ENCODE measurements at regions not wholly inside any gene's neighbourhood (a gene's known extent, or its start where the extent isn't known, plus 50 kb on each side); places are given as distances from the start of the nearest gene placed in this dataset.

DNA sequence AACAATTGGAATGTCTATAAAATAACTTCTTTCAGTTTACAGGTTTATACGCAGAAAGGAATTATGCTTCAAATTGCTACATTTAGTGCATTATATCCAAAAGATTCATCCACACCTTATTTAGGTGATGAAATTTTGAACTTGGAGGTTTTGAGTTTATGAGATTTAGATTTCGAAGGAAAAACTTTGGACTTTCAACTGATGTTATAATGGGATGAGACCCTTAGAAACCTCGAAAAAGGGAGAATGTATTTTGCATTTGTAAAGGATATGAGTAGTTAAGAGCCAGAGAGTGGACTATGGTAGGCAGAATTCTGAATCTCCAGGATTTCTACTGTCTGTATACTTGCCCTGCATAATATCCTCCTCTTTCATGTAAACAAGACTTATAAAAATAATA lies 851.6 kb upstream of the MGAT4C start:
- Histone ChIP-seq H3K9me3 (ENCODE audit: control insufficient read depth, insufficient read depth, low read length) (no peaks in the 10 kb centered on the region), H3K27ac (ENCODE audit: low read depth, low read length) (peak overlapping the region; percentile 77)

DNA sequence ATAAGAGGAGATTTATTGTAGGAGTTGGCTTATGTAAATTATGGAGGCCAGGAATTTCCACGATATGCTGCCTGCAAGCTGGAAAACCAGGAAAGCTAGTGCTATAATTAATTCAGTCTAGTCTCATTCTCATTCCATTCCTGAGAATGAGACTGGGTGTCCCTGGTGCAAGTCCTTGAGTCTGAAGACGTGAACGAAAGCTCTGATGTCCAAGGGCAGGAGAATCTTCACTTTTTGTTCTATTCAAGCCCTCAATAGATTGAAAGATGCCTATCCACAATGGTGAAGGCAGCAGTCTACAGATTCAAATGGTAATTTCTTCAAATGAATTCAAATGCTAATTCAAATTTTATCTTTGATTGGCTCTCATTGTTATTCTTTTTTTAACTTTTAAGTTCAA lies 851.1 kb upstream of the MGAT4C start:
- Histone ChIP-seq H3K27me3 (ENCODE audit: control insufficient read depth, insufficient read depth, low read length) (no peaks in the 10 kb centered on the region), H3K9ac (ENCODE audit: low read depth, low read length) (no peak overlapping the region), H3K4me1 (ENCODE audit: control insufficient read depth, insufficient read depth, low read length) (peaks cover 18% of the 10 kb centered on the region), H3K36me3 (ENCODE audit: control insufficient read depth, insufficient read depth, low read length) (no peaks in the 10 kb centered on the region), H3K4me3 (ENCODE audit: low read depth, low read length) (peak overlapping the region; percentile 36), H3K9me3 (ENCODE audit: control insufficient read depth, insufficient read depth, low read length) (no peaks in the 10 kb centered on the region), H3K27ac (ENCODE audit: low read depth, low read length) (peak overlapping the region; percentile 77)

More for the DNA sequence above, 851.6 kb upstream of the MGAT4C start:
- 0 out of 2 replicates have a peak overlapping the region, but pooled peaks have one; percentile 36 for H3K4me3 ChIP-seq (ENCODE audit: low read depth, low read length)
- no peaks in the 10 kb centered on the region for H3K36me3 ChIP-seq (ENCODE audit: control insufficient read depth, insufficient read depth, low read length)
- H3K9ac ChIP-seq (ENCODE audit: low read depth, low read length) = no peak overlapping the region
- H3K4me1 ChIP-seq (ENCODE audit: control insufficient read depth, insufficient read depth, low read length) = peaks cover 18% of the 10 kb centered on the region
- H3K27me3 ChIP-seq (ENCODE audit: control insufficient read depth, insufficient read depth, low read length) = no peaks in the 10 kb centered on the region

DNA sequence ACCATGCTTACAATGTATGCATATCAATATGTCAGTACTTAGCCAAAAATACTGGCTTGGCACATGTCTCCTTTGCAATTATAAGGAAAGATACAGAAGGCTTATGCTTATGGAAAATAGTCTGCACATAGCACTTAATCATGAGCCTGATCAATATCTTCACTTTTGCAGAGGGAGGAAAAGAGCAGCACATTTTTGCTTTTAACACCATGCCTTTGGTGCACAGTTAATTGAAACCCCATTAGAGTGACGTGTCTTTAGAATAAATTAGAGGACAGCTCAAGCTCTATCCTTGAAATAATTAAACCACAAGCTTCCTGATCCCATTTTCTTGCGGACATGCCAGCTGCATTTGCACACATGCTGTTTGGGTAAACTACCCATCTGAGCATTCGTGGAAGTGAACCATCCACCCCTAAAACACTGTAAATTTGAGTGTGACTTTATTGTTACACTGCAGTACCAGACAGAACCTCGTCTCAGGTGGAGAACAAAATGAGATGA lies 839.9 kb upstream of the MGAT4C start:
- Histone ChIP-seq H3K27ac (ENCODE audit: low read depth, low read length) (no peak overlapping the region), H3K36me3 (ENCODE audit: control insufficient read depth, insufficient read depth, low read length) (no peaks in the 10 kb centered on the region), H3K27me3 (ENCODE audit: control insufficient read depth, insufficient read depth, low read length) (no peaks in the 10 kb centered on the region), H3K4me3 (ENCODE audit: low read depth, low read length) (no peak overlapping the region), H3K9ac (ENCODE audit: low read depth, low read length) (no peak overlapping the region), H3K9me3 (ENCODE audit: control insufficient read depth, insufficient read depth, low read length) (peaks cover 5% of the 10 kb centered on the region; the same call in 1 of the 2 replicates), H3K4me1 (ENCODE audit: control insufficient read depth, insufficient read depth, low read length) (no peaks in the 10 kb centered on the region)

DNA sequence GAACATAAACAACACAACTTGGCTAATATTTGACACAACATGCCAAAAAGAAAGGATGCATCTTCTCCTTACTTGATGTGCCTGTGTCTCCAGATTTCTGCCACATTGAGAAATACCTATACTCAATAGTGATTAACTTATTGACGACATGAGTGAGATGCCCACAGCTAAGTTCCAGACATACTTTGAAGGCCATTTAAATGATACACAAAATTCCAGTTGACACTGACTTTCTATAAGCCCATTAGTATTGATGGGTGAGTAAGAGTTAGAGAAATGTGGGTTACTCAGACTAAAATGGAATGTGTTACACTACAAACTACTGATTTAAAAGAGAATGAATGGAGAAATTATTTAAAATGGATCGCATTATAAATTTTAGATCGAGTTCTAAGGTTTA lies 838.2 kb upstream of the MGAT4C start:
- Histone ChIP-seq H3K36me3 (ENCODE audit: control insufficient read depth, insufficient read depth, low read length) (no peaks in the 10 kb centered on the region), H3K9me3 (ENCODE audit: control insufficient read depth, insufficient read depth, low read length) (peaks cover 5% of the 10 kb centered on the region; the same call in 1 of the 2 replicates), H3K4me3 (ENCODE audit: low read depth, low read length) (no peak overlapping the region), H3K4me1 (ENCODE audit: control insufficient read depth, insufficient read depth, low read length) (no peaks in the 10 kb centered on the region), H3K27ac (ENCODE audit: low read depth, low read length) (no peak overlapping the region), H3K9ac (ENCODE audit: low read depth, low read length) (no peak overlapping the region), H3K27me3 (ENCODE audit: control insufficient read depth, insufficient read depth, low read length) (no peaks in the 10 kb centered on the region)

DNA sequence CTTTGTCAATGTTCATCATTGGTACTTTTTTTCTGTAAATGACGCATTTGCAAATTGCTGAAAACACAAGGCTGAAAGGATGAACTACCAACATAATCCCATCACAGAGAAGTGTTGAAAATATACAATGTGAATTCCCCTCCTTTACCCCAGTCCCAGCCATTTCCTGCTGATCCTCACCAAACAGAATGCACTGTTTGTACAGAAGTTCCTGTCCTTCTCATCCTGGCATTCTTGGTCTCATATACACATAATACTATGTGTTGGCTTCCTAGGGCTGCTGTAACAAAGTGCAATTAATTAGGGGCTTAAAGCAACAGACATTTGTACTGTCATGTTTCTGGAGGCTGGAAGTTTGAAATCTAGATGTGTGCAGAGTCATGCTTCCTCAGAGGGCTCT lies 836.2 kb upstream of the MGAT4C start:
- H3K9ac ChIP-seq (ENCODE audit: low read depth, low read length) = no peak overlapping the region
- H3K4me3 ChIP-seq (ENCODE audit: low read depth, low read length) = no peak overlapping the region
- no peak overlapping the region for H3K27ac ChIP-seq (ENCODE audit: low read depth, low read length)
- H3K27me3 ChIP-seq (ENCODE audit: control insufficient read depth, insufficient read depth, low read length) = no peaks in the 10 kb centered on the region
- no peaks in the 10 kb centered on the region for H3K4me1 ChIP-seq (ENCODE audit: control insufficient read depth, insufficient read depth, low read length)
- no peaks in the 10 kb centered on the region for H3K36me3 ChIP-seq (ENCODE audit: control insufficient read depth, insufficient read depth, low read length)
- no peaks in the 10 kb centered on the region for H3K9me3 ChIP-seq (ENCODE audit: control insufficient read depth, insufficient read depth, low read length)

DNA sequence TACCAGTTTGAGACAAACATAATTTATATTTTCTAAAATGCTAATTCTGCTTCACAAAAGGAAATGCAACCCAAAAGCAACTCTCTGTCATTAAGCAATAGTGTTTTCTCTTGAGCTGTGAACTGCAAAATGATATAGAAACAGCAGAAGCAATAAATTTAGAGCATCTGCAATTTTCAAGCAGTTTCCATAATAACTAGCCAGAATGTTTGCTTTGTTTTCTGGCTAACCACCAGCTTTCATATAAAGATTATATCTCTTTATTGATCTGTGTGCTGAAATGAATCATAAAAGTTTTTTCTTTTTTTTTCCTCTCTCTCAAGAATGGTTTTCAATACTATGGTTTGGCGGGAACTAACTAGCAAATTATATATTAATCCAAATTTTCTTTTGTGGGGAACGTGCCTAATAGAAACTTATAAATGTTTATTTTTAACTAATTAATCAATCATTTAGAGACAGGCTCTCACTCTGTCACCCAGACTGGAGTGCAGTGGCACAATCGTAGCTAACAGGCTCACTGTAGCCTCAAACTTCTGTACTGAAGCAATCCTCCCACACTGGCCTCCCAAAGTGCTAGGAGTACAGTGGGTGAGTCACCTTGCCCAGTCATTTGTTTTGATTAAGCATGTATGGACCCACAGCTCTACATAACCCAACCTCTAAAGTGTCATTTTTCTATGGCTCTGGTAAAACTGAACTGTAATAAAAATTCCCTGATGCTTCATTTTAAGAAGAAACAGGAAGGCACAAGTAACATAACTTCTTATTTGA lies 830.1 kb upstream of the MGAT4C start:
- no peaks in the 10 kb centered on the region for H3K36me3 ChIP-seq (ENCODE audit: control insufficient read depth, insufficient read depth, low read length)
- no peak overlapping the region for H3K27ac ChIP-seq (ENCODE audit: low read depth, low read length)

DNA sequence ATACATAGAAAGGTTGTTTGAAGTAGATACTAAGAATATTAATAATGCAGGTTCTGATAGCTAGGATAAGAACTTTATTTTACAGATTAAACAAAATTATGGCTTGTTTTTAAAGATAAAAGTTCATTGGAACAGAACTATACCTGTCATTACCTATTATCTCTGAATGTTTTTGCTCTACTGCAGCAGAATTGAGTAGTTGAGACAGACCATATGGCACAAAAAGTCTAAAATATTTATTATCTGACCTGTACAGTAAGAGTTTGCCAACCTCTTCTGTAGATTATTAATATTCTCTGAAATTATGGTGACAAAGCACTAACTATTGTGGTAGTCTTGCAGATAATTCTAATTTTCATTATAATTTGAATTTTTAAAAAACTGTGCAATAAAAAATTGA lies 829.1 kb upstream of the MGAT4C start:
- no peaks in the 10 kb centered on the region for H3K9me3 ChIP-seq (ENCODE audit: control insufficient read depth, insufficient read depth, low read length)
- H3K27ac ChIP-seq (ENCODE audit: low read depth, low read length) = no peak overlapping the region
- H3K36me3 ChIP-seq (ENCODE audit: control insufficient read depth, insufficient read depth, low read length) = no peaks in the 10 kb centered on the region
- no peak overlapping the region for H3K4me3 ChIP-seq (ENCODE audit: low read depth, low read length)
- H3K27me3 ChIP-seq (ENCODE audit: control insufficient read depth, insufficient read depth, low read length) = no peaks in the 10 kb centered on the region
- H3K4me1 ChIP-seq (ENCODE audit: control insufficient read depth, insufficient read depth, low read length) = no peaks in the 10 kb centered on the region
- no peak overlapping the region for H3K9ac ChIP-seq (ENCODE audit: low read depth, low read length)

More for the DNA sequence above, 830.1 kb upstream of the MGAT4C start:
- Histone ChIP-seq H3K4me3 (ENCODE audit: low read depth, low read length) (no peak overlapping the region), H3K27me3 (ENCODE audit: control insufficient read depth, insufficient read depth, low read length) (no peaks in the 10 kb centered on the region), H3K9me3 (ENCODE audit: control insufficient read depth, insufficient read depth, low read length) (no peaks in the 10 kb centered on the region), H3K4me1 (ENCODE audit: control insufficient read depth, insufficient read depth, low read length) (no peaks in the 10 kb centered on the region), H3K9ac (ENCODE audit: low read depth, low read length) (no peak overlapping the region)

DNA sequence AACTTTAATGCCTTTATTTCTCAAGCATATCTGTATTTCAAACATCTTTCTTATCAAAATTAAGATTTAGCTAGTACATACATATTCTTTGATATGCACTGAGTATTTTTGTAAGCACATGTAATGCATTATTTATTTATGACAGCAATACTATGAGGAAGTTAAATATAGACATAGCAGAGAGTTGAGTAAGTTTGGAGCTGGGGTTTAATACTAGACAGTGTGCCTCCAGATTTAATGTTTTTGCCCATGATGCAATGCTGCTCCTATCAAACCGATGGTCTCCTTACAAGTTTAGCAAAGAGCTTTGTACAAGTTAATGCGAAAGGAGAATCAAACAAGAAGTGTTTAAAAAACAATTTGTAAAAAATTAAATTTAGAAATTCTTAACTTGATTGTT lies 826.6 kb upstream of the MGAT4C start:
- no peaks in the 10 kb centered on the region for H3K27me3 ChIP-seq (ENCODE audit: control insufficient read depth, insufficient read depth, low read length)
- H3K9ac ChIP-seq (ENCODE audit: low read depth, low read length) = no peak overlapping the region
- no peaks in the 10 kb centered on the region for H3K36me3 ChIP-seq (ENCODE audit: control insufficient read depth, insufficient read depth, low read length)
- H3K27ac ChIP-seq (ENCODE audit: low read depth, low read length) = no peak overlapping the region
- no peak overlapping the region for H3K4me3 ChIP-seq (ENCODE audit: low read depth, low read length)
- no peaks in the 10 kb centered on the region for H3K4me1 ChIP-seq (ENCODE audit: control insufficient read depth, insufficient read depth, low read length)
- no peaks in the 10 kb centered on the region for H3K9me3 ChIP-seq (ENCODE audit: control insufficient read depth, insufficient read depth, low read length)

DNA sequence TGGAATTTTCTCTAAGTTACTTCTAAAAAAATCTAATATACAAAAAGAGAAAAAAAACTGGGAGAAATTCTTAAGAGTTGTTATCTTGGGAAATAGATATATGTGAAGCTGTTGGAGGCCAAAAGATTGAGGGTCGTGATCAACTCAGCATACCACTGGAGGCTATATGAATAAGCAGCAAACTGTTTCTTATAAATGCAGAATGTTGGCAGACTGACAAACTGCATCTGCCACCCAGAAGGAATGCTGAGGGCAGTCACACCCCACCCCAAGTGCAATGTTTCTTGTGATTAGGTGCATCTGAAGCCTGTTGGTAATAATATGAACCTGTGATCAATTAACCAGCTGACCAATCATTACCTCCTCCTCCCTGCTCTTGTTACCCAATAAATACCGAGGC lies 818.6 kb upstream of the MGAT4C start:
- no peaks in the 10 kb centered on the region for H3K36me3 ChIP-seq (ENCODE audit: control insufficient read depth, insufficient read depth, low read length)
- no peaks in the 10 kb centered on the region for H3K4me1 ChIP-seq (ENCODE audit: control insufficient read depth, insufficient read depth, low read length)
- no peaks in the 10 kb centered on the region for H3K27me3 ChIP-seq (ENCODE audit: control insufficient read depth, insufficient read depth, low read length)
- H3K27ac ChIP-seq (ENCODE audit: low read depth, low read length) = no peak overlapping the region
- peaks cover 9% of the 10 kb centered on the region; the same call in 1 of the 2 replicates for H3K9me3 ChIP-seq (ENCODE audit: control insufficient read depth, insufficient read depth, low read length)
- H3K9ac ChIP-seq (ENCODE audit: low read depth, low read length) = no peak overlapping the region
- no peak overlapping the region for H3K4me3 ChIP-seq (ENCODE audit: low read depth, low read length)

DNA sequence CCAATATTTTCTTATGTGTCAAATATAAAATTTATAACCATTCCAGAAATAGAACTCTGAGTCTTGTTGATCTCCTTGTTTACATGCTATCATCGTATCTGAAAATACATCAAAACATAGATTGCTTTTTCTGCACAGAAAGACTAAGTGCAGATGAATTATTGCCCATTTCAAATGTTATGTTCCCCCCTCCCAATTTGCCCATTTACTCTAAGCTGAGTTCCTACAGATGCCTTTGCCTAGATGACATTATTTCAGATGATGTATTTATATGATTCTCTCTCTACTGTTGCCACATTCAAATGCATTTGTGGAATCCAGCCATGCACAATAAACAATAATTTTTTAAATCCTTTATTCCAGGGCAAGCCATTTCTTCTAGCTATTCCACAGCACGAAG lies 810.1 kb upstream of the MGAT4C start:
- no peaks in the 10 kb centered on the region for H3K36me3 ChIP-seq (ENCODE audit: control insufficient read depth, insufficient read depth, low read length)
- no peaks in the 10 kb centered on the region for H3K4me1 ChIP-seq (ENCODE audit: control insufficient read depth, insufficient read depth, low read length)
- H3K27ac ChIP-seq (ENCODE audit: low read depth, low read length) = no peak overlapping the region
- H3K9ac ChIP-seq (ENCODE audit: low read depth, low read length) = no peak overlapping the region
- H3K9me3 ChIP-seq (ENCODE audit: control insufficient read depth, insufficient read depth, low read length) = no peaks in the 10 kb centered on the region
- no peak overlapping the region for H3K4me3 ChIP-seq (ENCODE audit: low read depth, low read length)
- H3K27me3 ChIP-seq (ENCODE audit: control insufficient read depth, insufficient read depth, low read length) = no peaks in the 10 kb centered on the region

DNA sequence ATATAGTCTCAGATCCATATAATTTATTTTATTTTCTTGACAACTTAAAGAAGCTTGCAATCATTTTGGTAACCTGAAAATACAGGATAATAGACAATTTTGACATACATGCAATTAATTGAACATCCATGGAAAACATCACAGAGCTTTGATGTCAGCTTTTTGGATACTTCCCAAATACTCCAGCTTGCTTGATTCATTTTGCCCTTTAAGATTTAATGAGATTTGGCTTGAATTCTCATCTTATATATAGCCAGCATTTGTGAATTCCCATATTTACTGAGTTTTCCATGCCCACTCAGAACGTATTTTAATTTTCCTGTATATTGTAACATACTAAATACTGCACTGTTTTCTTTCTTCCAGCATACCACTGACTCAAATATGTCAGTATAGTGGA lies 803.0 kb upstream of the MGAT4C start:
- Histone ChIP-seq H3K4me1 (ENCODE audit: control insufficient read depth, insufficient read depth, low read length) (no peaks in the 10 kb centered on the region), H3K36me3 (ENCODE audit: control insufficient read depth, insufficient read depth, low read length) (no peaks in the 10 kb centered on the region), H3K9ac (ENCODE audit: low read depth, low read length) (no peak overlapping the region), H3K4me3 (ENCODE audit: low read depth, low read length) (no peak overlapping the region), H3K9me3 (ENCODE audit: control insufficient read depth, insufficient read depth, low read length) (no peaks in the 10 kb centered on the region), H3K27me3 (ENCODE audit: control insufficient read depth, insufficient read depth, low read length) (no peaks in the 10 kb centered on the region), H3K27ac (ENCODE audit: low read depth, low read length) (no peak overlapping the region)
